ENCODE measurements at regions not wholly inside any gene's neighbourhood (a gene's known extent, or its start where the extent isn't known, plus 50 kb on each side); places are given as distances from the start of the nearest gene placed in this dataset.
"Not testable (repeated sequence)": the region's sequence is repeated elsewhere in the genome, so short reads cannot be mapped to it uniquely, and the experiment has no call there.

GRCh38 chr5:163116618-163117017 lies 320.8 kb upstream of the CCNG1 start:
- TF ChIP-seq EZH2 (IDR thresholded peaks at IDR 0.05; ENCODE audit: borderline replicate concordance, insufficient read depth, low read length, poor library complexity, severe bottlenecking); CTCF (IDR thresholded peaks at IDR 0.05; ENCODE audit: poor library complexity, severe bottlenecking); REST (IDR thresholded peaks at IDR 0.05; ENCODE audit: borderline replicate concordance): not testable (repeated sequence)

Measured in neural cell (in vitro differentiated cells).